WTC11 (cell line): ENCODE measurements at regions not wholly inside any gene's neighbourhood (a gene's known extent, or its start where the extent isn't known, plus 50 kb on each side); places are given as distances from the start of the nearest gene placed in this dataset.

Experiments
- ATAC-seq: fragments of 200-7000 bp; cut with Tn5 transposase; 2 replicates; pipeline ENCODE4 v1.10.0; 2021; ENCODE audit warnings: mild to moderate bottlenecking, moderate library complexity
- CTCF ChIA-PET: fragments of 300-600 bp; sonication (Branson Sonifier 250); formaldehyde crosslinking; loops from one replicate; lab custom pipeline; 2021; ENCODE audit warnings: antibody characterized with exemption; lab: Charles Lee
- POLR2A ChIA-PET: fragments of 350-600 bp; sonication (Branson Sonifier 250); formaldehyde crosslinking; loops from one replicate; lab custom pipeline; 2021; ENCODE audit warnings: antibody characterized with exemption; lab: Charles Lee
- DNase-seq: peaks from one replicate; pipeline ENCODE4 v3.0.0; 2021; ENCODE audit warnings: low spot score
- H3K27ac Mint-ChIP-seq: 2 replicates; pipeline ENCODE4 v1.8.0; 2021; ENCODE audit warnings: mixed read lengths
- H3K27me3 Mint-ChIP-seq: 2 replicates; pipeline ENCODE4 v1.8.0; 2021; ENCODE audit warnings: low read depth, mild to moderate bottlenecking, moderate library complexity, mixed read lengths
- H3K36me3 Mint-ChIP-seq: 2 replicates; pipeline ENCODE4 v1.8.0; 2021; ENCODE audit warnings: mixed read lengths
- H3K4me1 Mint-ChIP-seq: 2 replicates; pipeline ENCODE4 v1.8.0; 2022; ENCODE audit warnings: mixed read lengths
- H3K4me3 Mint-ChIP-seq: 2 replicates; pipeline ENCODE4 v1.8.0; 2021; ENCODE audit warnings: mild to moderate bottlenecking, moderate library complexity, mixed read lengths
- H3K9me3 Mint-ChIP-seq: 2 replicates; pipeline ENCODE4 v1.8.0; 2021; ENCODE audit warnings: mixed read lengths
- CREB1 ChIP-seq: sonication (generic); formaldehyde crosslinking; IDR thresholded peaks from 2 replicates; pipeline ENCODE4 v1.8.0; 2023; ENCODE audit warnings: mild to moderate bottlenecking, missing genetic modification reagents
- CREM ChIP-seq: sonication (generic); formaldehyde crosslinking; IDR thresholded peaks from 2 replicates; pipeline ENCODE4 v1.8.1; 2022; ENCODE audit warnings: mild to moderate bottlenecking, missing genetic modification reagents, moderate library complexity
- ESRRA ChIP-seq: sonication (generic); formaldehyde crosslinking; IDR thresholded peaks from 2 replicates; pipeline ENCODE4 v1.8.1; 2022; ENCODE audit warnings: mild to moderate bottlenecking, missing genetic modification reagents, borderline replicate concordance
- FOXJ3 ChIP-seq: sonication (generic); formaldehyde crosslinking; IDR thresholded peaks from 2 replicates; pipeline ENCODE4 v1.9.0; 2021; ENCODE audit warnings: missing genetic modification reagents, mild to moderate bottlenecking, borderline replicate concordance
- GRHL2 ChIP-seq: fragments of 250-450 bp; sonication (Bioruptor Pico); IDR thresholded peaks from 2 replicates; pipeline ENCODE4 v1.8.0; 2022; ENCODE audit warnings: mild to moderate bottlenecking, moderate library complexity; ENCODE audit not compliant: insufficient replicate concordance, severe bottlenecking
- KAT7 ChIP-seq: sonication (generic); formaldehyde crosslinking; IDR thresholded peaks from 2 replicates; pipeline ENCODE4 v1.8.1; 2023; ENCODE audit warnings: missing genetic modification reagents, mild to moderate bottlenecking, borderline replicate concordance
- NFATC4 ChIP-seq: fragments of 250-450 bp; sonication (Bioruptor Pico); IDR thresholded peaks from 2 replicates; pipeline ENCODE4 v1.9.0; 2021; ENCODE audit warnings: mild to moderate bottlenecking
- SP1 ChIP-seq: sonication (generic); formaldehyde crosslinking; conservative IDR thresholded peaks from 2 replicates; pipeline ENCODE4 v1.8.1; 2022; ENCODE audit warnings: missing genetic modification reagents
- TEAD1 ChIP-seq: sonication (generic); formaldehyde crosslinking; IDR thresholded peaks from 2 replicates; pipeline ENCODE4 v1.8.0; 2022; ENCODE audit warnings: mild to moderate bottlenecking, missing genetic modification reagents
- TP53 ChIP-seq: sonication (generic); formaldehyde crosslinking; IDR thresholded peaks from 2 replicates; pipeline ENCODE4 v1.8.1; 2023; ENCODE audit warnings: mild to moderate bottlenecking, missing genetic modification reagents
- ZNF317 ChIP-seq: sonication (generic); formaldehyde crosslinking; IDR thresholded peaks from 2 replicates; pipeline ENCODE4 v1.8.1; 2023; ENCODE audit warnings: low read depth, mild to moderate bottlenecking, moderate library complexity, missing genetic modification reagents, borderline replicate concordance
- ZNF416 ChIP-seq: fragments of 250-450 bp; sonication (Bioruptor Pico); IDR thresholded peaks from 2 replicates; pipeline ENCODE4 v1.9.0; 2021; ENCODE audit warnings: mild to moderate bottlenecking, inconsistent platforms
- ZNF423 ChIP-seq: fragments of 250-450 bp; sonication (Bioruptor Pico); IDR thresholded peaks from 2 replicates; pipeline ENCODE4 v2.1.2; 2022; ENCODE audit warnings: mild to moderate bottlenecking, moderate library complexity
- ZNF671 ChIP-seq: fragments of 250-450 bp; sonication (Bioruptor Pico); IDR thresholded peaks from 2 replicates; pipeline ENCODE4 v1.8.0; 2021; ENCODE audit warnings: mild to moderate bottlenecking
- TF ChIP-seq, protein P1 (sequence below): sonication (generic); formaldehyde crosslinking; IDR thresholded peaks from 2 replicates; pipeline ENCODE4 v1.8.1; 2023; ENCODE audit warnings: mild to moderate bottlenecking, missing genetic modification reagents, moderate library complexity
- TF ChIP-seq, protein P2 (sequence below): sonication (generic); formaldehyde crosslinking; IDR thresholded peaks from 2 replicates; pipeline ENCODE4 v1.8.0; 2023; ENCODE audit warnings: missing genetic modification reagents
- TF ChIP-seq, protein P3 (sequence below): sonication (generic); formaldehyde crosslinking; IDR thresholded peaks from 2 replicates; pipeline ENCODE4 v1.8.1; 2023; ENCODE audit warnings: mild to moderate bottlenecking, moderate library complexity, missing genetic modification reagents
- TF ChIP-seq, protein P4 (sequence below): sonication (generic); formaldehyde crosslinking; IDR thresholded peaks from 2 replicates; pipeline ENCODE4 v1.8.1; 2022; ENCODE audit warnings: mild to moderate bottlenecking, moderate library complexity, missing genetic modification reagents
- TF ChIP-seq, protein P5 (sequence below): sonication (generic); formaldehyde crosslinking; IDR thresholded peaks from 2 replicates; pipeline ENCODE4 v1.8.1; 2022; ENCODE audit warnings: low read depth, missing genetic modification reagents, borderline replicate concordance
- TF ChIP-seq, protein P6 (sequence below): sonication (generic); formaldehyde crosslinking; IDR thresholded peaks from 2 replicates; pipeline ENCODE4 v1.8.0; 2022; ENCODE audit warnings: missing genetic modification reagents
- TF ChIP-seq, protein P7 (sequence below): sonication (generic); formaldehyde crosslinking; IDR thresholded peaks from 2 replicates; pipeline ENCODE4 v1.8.0; 2022; ENCODE audit warnings: mild to moderate bottlenecking, missing genetic modification reagents

DNA sequence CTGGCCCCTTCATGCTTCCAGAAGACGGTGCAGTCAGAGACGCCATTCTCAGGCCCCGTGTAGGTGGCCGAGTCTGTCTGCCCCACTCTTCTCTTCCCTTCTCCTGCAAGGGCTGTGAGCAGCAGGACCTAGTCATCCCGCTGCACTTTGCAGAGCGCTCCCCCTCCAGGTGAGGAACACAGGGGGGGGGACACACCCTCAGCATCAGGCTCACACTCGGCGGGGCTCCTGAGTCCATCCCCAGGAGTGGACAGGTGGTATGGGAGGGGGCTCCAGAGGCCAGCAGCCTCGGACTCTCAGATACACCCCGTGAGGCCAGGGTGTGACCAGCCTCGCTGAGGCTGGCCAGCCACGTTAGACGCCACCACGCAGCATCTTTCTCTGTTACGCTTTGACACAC is 460.5 kb upstream of the MYT1L start (continued):
- no peak for TF ChIP-seq ESRRA (CRISPR knock-in tag)
- no peak for TF ChIP-seq TEAD1 (CRISPR knock-in tag)
- no peak for TF ChIP-seq TP53 (CRISPR knock-in tag)

DNA sequence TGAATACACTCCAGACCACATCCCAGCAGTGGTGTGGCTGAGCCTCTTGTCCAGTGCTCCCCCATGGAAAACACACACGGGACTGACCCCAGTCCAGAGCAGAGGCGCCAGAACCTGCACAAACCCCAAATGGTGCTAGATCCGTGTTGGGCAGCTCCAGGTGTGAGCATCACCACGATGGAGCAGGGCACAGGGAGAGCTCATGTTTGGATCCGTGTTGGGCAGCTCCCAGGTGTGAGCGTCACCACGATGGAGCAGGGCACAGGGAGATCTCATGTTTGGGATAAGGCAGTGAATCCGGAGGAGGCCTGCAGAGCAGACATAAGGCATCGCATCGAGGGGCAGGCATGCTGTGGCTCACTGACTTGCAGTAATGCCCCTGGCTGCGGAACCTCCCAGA is 460.0 kb upstream of the MYT1L start:
- DNase-seq (no peak), ATAC-seq (no peak)
- Mint-ChIP-seq H3K36me3 (no peaks in the 10 kb centered on the region), H3K27me3 (peaks cover 14% of the 10 kb centered on the region), H3K9me3 (peaks cover 13% of the 10 kb centered on the region), H3K27ac (no peak overlapping the region), H3K4me1 (peaks cover 40% of the 10 kb centered on the region), H3K4me3 (no peak overlapping the region)
- ChIA-PET CTCF (no interaction called here), POLR2A (no interaction called here)
- TF ChIP-seq, protein P1, sequence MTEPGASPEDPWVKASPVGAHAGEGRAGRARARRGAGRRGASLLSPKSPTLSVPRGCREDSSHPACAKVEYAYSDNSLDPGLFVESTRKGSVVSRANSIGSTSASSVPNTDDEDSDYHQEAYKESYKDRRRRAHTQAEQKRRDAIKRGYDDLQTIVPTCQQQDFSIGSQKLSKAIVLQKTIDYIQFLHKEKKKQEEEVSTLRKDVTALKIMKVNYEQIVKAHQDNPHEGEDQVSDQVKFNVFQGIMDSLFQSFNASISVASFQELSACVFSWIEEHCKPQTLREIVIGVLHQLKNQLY (CRISPR knock-in tag) = no peak
- TF ChIP-seq ZNF671 (CRISPR knock-in tag) = no peak
- no peak for TF ChIP-seq GRHL2
- TF ChIP-seq, protein P2, sequence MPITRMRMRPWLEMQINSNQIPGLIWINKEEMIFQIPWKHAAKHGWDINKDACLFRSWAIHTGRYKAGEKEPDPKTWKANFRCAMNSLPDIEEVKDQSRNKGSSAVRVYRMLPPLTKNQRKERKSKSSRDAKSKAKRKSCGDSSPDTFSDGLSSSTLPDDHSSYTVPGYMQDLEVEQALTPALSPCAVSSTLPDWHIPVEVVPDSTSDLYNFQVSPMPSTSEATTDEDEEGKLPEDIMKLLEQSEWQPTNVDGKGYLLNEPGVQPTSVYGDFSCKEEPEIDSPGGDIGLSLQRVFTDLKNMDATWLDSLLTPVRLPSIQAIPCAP (CRISPR knock-in tag) = no peak
- no peak for TF ChIP-seq FOXJ3 (CRISPR knock-in tag)
- no peak for TF ChIP-seq ZNF416
- TF ChIP-seq SP1 (CRISPR knock-in tag) = no peak
- no peak for TF ChIP-seq CREB1 (CRISPR knock-in tag)
- TF ChIP-seq, protein P3, sequence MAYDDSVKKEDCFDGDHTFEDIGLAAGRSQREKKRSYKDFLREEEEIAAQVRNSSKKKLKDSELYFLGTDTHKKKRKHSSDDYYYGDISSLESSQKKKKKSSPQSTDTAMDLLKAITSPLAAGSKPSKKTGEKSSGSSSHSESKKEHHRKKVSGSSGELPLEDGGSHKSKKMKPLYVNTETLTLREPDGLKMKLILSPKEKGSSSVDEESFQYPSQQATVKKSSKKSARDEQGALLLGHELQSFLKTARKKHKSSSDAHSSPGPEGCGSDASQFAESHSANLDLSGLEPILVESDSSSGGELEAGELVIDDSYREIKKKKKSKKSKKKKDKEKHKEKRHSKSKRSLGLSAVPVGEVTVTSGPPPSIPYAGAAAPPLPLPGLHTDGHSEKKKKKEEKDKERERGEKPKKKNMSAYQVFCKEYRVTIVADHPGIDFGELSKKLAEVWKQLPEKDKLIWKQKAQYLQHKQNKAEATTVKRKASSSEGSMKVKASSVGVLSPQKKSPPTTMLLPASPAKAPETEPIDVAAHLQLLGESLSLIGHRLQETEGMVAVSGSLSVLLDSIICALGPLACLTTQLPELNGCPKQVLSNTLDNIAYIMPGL (CRISPR knock-in tag) = no peak
- TF ChIP-seq, protein P4, sequence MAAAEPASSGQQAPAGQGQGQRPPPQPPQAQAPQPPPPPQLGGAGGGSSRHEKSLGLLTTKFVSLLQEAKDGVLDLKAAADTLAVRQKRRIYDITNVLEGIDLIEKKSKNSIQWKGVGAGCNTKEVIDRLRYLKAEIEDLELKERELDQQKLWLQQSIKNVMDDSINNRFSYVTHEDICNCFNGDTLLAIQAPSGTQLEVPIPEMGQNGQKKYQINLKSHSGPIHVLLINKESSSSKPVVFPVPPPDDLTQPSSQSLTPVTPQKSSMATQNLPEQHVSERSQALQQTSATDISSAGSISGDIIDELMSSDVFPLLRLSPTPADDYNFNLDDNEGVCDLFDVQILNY (CRISPR knock-in tag) = no peak
- TF ChIP-seq ZNF317 = no peak
- no peak for TF ChIP-seq NFATC4 (CRISPR knock-in tag)
- TF ChIP-seq KAT7 (CRISPR knock-in tag) = no peak

DNA sequence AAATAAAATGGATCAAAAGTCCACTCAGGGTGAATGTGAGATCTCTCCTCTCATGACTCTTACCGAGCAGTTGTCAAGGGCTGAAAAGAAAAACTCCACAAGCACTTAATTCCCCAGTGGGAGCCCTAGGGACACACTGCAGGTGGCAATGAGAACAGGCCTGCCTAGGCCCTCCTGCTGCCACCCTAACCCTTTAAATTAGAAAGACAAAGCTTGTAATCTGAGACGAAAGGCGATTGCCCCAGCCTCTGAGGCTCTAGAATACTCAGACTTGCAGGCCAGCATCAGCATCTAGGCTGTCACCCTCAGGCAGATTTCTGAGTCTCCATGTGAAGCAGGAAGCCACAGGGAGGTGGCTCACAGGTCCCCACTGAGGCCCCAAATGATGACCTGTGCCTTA is 457.0 kb upstream of the MYT1L start:
- POLR2A ChIA-PET = no interaction called here
- Mint-ChIP-seq H3K4me3 (peak overlapping the region; percentile 6; the same call in 1 of the 2 replicates), H3K27me3 (peaks cover 14% of the 10 kb centered on the region), H3K27ac (peak overlapping the region; percentile 98), H3K9me3 (peaks cover 13% of the 10 kb centered on the region), H3K36me3 (no peaks in the 10 kb centered on the region), H3K4me1 (peaks cover 47% of the 10 kb centered on the region)
- TF ChIP-seq, protein P5, sequence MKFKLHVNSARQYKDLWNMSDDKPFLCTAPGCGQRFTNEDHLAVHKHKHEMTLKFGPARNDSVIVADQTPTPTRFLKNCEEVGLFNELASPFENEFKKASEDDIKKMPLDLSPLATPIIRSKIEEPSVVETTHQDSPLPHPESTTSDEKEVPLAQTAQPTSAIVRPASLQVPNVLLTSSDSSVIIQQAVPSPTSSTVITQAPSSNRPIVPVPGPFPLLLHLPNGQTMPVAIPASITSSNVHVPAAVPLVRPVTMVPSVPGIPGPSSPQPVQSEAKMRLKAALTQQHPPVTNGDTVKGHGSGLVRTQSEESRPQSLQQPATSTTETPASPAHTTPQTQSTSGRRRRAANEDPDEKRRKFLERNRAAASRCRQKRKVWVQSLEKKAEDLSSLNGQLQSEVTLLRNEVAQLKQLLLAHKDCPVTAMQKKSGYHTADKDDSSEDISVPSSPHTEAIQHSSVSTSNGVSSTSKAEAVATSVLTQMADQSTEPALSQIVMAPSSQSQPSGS (CRISPR knock-in tag) = no peak
- TF ChIP-seq NFATC4 (CRISPR knock-in tag) (no peak), TEAD1 (CRISPR knock-in tag) (peak; percentile 39; the same call in 1 of the 2 replicates), ZNF423 (CRISPR knock-in tag) (peak; percentile 99), CREM (CRISPR knock-in tag) (peak; percentile 47; the same call in 1 of the 2 replicates)
- TF ChIP-seq, protein P6, sequence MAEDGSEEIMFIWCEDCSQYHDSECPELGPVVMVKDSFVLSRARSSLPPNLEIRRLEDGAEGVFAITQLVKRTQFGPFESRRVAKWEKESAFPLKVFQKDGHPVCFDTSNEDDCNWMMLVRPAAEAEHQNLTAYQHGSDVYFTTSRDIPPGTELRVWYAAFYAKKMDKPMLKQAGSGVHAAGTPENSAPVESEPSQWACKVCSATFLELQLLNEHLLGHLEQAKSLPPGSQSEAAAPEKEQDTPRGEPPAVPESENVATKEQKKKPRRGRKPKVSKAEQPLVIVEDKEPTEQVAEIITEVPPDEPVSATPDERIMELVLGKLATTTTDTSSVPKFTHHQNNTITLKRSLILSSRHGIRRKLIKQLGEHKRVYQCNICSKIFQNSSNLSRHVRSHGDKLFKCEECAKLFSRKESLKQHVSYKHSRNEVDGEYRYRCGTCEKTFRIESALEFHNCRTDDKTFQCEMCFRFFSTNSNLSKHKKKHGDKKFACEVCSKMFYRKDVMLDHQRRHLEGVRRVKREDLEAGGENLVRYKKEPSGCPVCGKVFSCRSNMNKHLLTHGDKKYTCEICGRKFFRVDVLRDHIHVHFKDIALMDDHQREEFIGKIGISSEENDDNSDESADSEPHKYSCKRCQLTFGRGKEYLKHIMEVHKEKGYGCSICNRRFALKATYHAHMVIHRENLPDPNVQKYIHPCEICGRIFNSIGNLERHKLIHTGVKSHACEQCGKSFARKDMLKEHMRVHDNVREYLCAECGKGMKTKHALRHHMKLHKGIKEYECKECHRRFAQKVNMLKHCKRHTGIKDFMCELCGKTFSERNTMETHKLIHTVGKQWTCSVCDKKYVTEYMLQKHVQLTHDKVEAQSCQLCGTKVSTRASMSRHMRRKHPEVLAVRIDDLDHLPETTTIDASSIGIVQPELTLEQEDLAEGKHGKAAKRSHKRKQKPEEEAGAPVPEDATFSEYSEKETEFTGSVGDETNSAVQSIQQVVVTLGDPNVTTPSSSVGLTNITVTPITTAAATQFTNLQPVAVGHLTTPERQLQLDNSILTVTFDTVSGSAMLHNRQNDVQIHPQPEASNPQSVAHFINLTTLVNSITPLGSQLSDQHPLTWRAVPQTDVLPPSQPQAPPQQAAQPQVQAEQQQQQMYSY (CRISPR knock-in tag) = no peak
- TF ChIP-seq, protein P7, sequence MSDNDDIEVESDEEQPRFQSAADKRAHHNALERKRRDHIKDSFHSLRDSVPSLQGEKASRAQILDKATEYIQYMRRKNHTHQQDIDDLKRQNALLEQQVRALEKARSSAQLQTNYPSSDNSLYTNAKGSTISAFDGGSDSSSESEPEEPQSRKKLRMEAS (CRISPR knock-in tag) = 0 out of 2 replicates have a peak, but pooled peaks have one; percentile 22
- ATAC-seq (peak; percentile 93), DNase-seq (peak; percentile 69)
- CTCF ChIA-PET = interaction anchor here (1.7 kb wide), 1 partner anchor 22 kb away, joined by 9 read pairs; no protein-coding TSS in a partner anchor
